GM12878 (cell line): ENCODE measurements at regions not wholly inside any gene's neighbourhood (a gene's known extent, or its start where the extent isn't known, plus 50 kb on each side); places are given as distances from the start of the nearest gene placed in this dataset.

Experiments used
- ATAC-seq: fragments of 200-7000 bp; cut with Tn5 transposase; 3 replicates; pipeline ENCODE4 v1.9.1; 2020; ENCODE audit warnings: mild to moderate bottlenecking, moderate library complexity
- BruUV-seq: library from RNA; stranded (reverse); fragments of 400-500 nt; replicated peaks from 2 replicates; lab custom pipeline; 2021; lab: Mats Ljungman, UMichigan
- CTCF ChIA-PET: fragments of 300-600 bp; sonication (Branson Sonifier 250); formaldehyde crosslinking; extraction: SDS; loops from one replicate; lab custom pipeline; 2021; ENCODE audit warnings: inconsistent platforms; lab: Yijun Ruan, JAX
- POLR2A ChIA-PET: fragments of 350-600 bp; formaldehyde crosslinking; extraction: SDS; loops from one replicate; lab custom pipeline; 2021; ENCODE audit warnings: inconsistent platforms; lab: Charles Lee
- RAD21 ChIA-PET: fragments of 300-600 bp; sonication (Branson Sonifier 250); formaldehyde crosslinking; loops from one replicate; lab custom pipeline; 2023; ENCODE audit warnings: antibody characterized with exemption; ENCODE audit not compliant: unreplicated experiment; lab: Charles Lee
- SMC1A ChIA-PET: fragments of 300-600 bp; sonication (Branson Sonifier 250); formaldehyde crosslinking; loops from one replicate; lab custom pipeline; 2023; ENCODE audit not compliant: unreplicated experiment, uncharacterized antibody; lab: Charles Lee
- DNase-seq: peaks from one replicate; pipeline ENCODE4 v3.0.0-alpha.2; 2011; ENCODE audit warnings: low read depth, low spot score
- FAIRE-seq: peaks from 3 replicates; lab custom pipeline; 2011; peaks lifted over from hg19 to GRCh38; lab: Jason Lieb, UNC
- H2AFZ ChIP-seq: 2 replicates; pipeline ENCODE4 v1.6.0; 2011; ENCODE audit warnings: low read depth, low read length, control low read depth; ENCODE audit not compliant: control insufficient read depth
- H3K27ac ChIP-seq: 2 replicates; pipeline ENCODE4 v1.5.1; 2011; ENCODE audit warnings: control low read depth; ENCODE audit not compliant: control insufficient read depth, insufficient read depth
- H3K27me3 ChIP-seq, 2 experiments: replicated peaks in 1 of 2; 2 replicates each; pipeline versions ENCODE4 v1.6.0 to v1.6.1; 2011; ENCODE audit warnings: low read length in 1 of 2; ENCODE audit not compliant: control insufficient read depth in 2 of 2, insufficient read depth in 2 of 2
- H3K36me3 ChIP-seq, 2 experiments: 2 replicates each; pipeline ENCODE4 v1.5.1; 2011; ENCODE audit warnings: low read length in 1 of 2; ENCODE audit not compliant: control insufficient read depth in 2 of 2, insufficient read depth in 2 of 2
- H3K4me1 ChIP-seq: 2 replicates; pipeline ENCODE4 v1.6.1; 2011; ENCODE audit warnings: mild to moderate bottlenecking, low read length, moderate library complexity, mixed read lengths; ENCODE audit not compliant: control insufficient read depth, insufficient read depth
- H3K4me2 ChIP-seq: 2 replicates; pipeline ENCODE4 v1.6.0; 2011; ENCODE audit warnings: control low read depth; ENCODE audit not compliant: control insufficient read depth, insufficient read depth
- H3K4me3 ChIP-seq: fragments of 200-600 bp; sonication (generic); 2 replicates; pipeline ENCODE4 v1.5.1; 2016
- H3K79me2 ChIP-seq: 2 replicates; pipeline ENCODE4 v1.6.0; 2011; ENCODE audit warnings: low read length; ENCODE audit not compliant: control insufficient read depth, insufficient read depth
- H3K9ac ChIP-seq: 2 replicates; pipeline ENCODE4 v1.8.0; 2011; ENCODE audit warnings: low read length, control low read depth, mixed read lengths; ENCODE audit not compliant: control insufficient read depth, insufficient read depth
- H3K9me3 ChIP-seq: replicated peaks from 3 replicates; pipeline ENCODE4 v1.5.1; 2011; ENCODE audit warnings: mild to moderate bottlenecking, low read length; ENCODE audit not compliant: control insufficient read depth, insufficient read depth
- H4K20me1 ChIP-seq: 2 replicates; pipeline ENCODE4 v1.6.0; 2011; ENCODE audit not compliant: control insufficient read depth, insufficient read depth
- CHD4 ChIP-seq: fragments of 200-600 bp; sonication (generic); IDR thresholded peaks from 2 replicates; pipeline ENCODE4 v1.6.1; 2016; ENCODE audit warnings: mild to moderate bottlenecking
- ETV6 ChIP-seq, 2 experiments: fragments of 450-650 bp in 1 of 2; IDR thresholded peaks in 1 of 2; conservative IDR thresholded peaks in 1 of 2; 2 replicates each; pipeline ENCODE4 v1.6.1; 2014; ENCODE audit warnings: antibody characterized with exemption in 1 of 2, borderline replicate concordance in 1 of 2, low read depth in 1 of 2, mild to moderate bottlenecking in 1 of 2, moderate library complexity in 1 of 2
- MEF2A ChIP-seq: IDR thresholded peaks from 2 replicates; pipeline ENCODE4 v1.6.1; 2011; ENCODE audit warnings: low read depth, mild to moderate bottlenecking, low read length, moderate library complexity; ENCODE audit not compliant: insufficient read depth
- SMC3 ChIP-seq: IDR thresholded peaks from 2 replicates; pipeline ENCODE4 v1.6.1; 2011; ENCODE audit warnings: low read length, improper control_type of control experiment, borderline replicate concordance
- ZBED1 ChIP-seq: IDR thresholded peaks from 2 replicates; pipeline ENCODE4 v1.6.1; 2016; ENCODE audit warnings: borderline replicate concordance
- WGBS: methylation state at CpG from one replicate; pipeline ENCODE4 v1.1.6; 2016; ENCODE audit warnings: low lambda C conversion rate; ENCODE audit not compliant: insufficient replicate concordance, insufficient coverage; ENCODE audit errors: missing lambda C conversion rate; 5-methylcytosine and 5-hydroxymethylcytosine counted together
- in situ Hi-C: fragments of 300-500 bp; cut with MboI; formaldehyde crosslinking; loops from 9 replicates; pipeline ENCODE4 v1.14.3; 2018; ENCODE audit warnings: mixed read lengths
- intact Hi-C: fragments of 100-400 bp; cut with micrococcal nuclease; formaldehyde crosslinking; loops from one replicate; pipeline ENCODE4 v1.14.2; 2022; ENCODE audit not compliant: unreplicated experiment

DNA sequence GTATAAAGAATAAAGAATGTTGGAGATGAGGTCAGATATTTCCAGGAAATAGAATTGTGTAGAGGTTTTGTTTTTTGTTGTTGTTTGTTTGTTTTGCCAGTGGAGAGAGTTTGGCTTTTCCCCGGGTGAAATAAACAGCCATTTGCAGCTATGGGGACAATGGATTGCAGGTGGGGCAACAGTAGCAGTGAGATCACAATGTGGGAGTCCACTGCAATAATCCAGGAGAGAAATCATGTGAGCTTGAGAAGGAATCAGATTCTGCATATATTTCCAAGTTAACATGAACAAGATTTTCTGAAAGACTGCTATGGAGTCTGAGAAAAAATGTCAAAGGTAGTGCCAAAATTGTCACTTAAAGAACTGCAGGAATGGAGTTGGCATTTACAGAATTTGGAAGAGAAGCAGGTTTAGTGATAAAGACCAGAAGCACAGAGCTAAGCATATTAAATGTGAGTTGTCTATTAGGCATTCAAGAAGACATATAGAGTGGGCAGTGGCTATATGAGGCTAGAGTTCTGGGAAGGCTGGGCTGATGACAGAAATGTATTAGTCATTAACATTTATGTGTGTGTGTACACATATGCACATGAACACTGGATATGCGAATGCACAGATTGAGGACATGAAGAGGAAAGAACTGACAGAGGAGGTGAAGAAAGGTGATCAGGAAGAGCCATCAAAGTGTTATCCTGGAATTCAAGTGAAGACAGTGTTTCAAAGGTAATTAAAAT lies 729.6 kb upstream of the PTBP2 start:
- H3K4me1 ChIP-seq: no peaks in the 10 kb centered on the region
- in situ Hi-C loops: no loop called here
- no peak for DNase-seq
- no peak for FAIRE-seq
- WGBS: 29% methylated on average over 2 of the region's 2 CpGs
- no peak for TF ChIP-seq ZBED1
- TF ChIP-seq CHD4: no peak
- TF ChIP-seq MEF2A: no peak
- TF ChIP-seq SMC3: no peak
- TF ChIP-seq, all 136 proteins: peak for 0
- Histone ChIP-seq H3K36me3 (no peaks in the 10 kb centered on the region), H3K9ac (no peak overlapping the region), H3K9me3 (no peaks in the 10 kb centered on the region), H3K4me3 (no peak overlapping the region), H3K4me2 (no peak overlapping the region), H3K27me3 (no peaks in the 10 kb centered on the region), H3K27ac (no peak overlapping the region), H3K79me2 (no peaks in the 10 kb centered on the region), H2AFZ (no peak overlapping the region), H4K20me1 (no peaks in the 10 kb centered on the region)
- ATAC-seq: no peak
- BruUV-seq: no TSS peak
- intact Hi-C loops: no loop called here
- SMC1A ChIA-PET: no interaction called here
- RAD21 ChIA-PET: no interaction called here
- CTCF ChIA-PET: no interaction called here
- POLR2A ChIA-PET: no interaction called here

DNA sequence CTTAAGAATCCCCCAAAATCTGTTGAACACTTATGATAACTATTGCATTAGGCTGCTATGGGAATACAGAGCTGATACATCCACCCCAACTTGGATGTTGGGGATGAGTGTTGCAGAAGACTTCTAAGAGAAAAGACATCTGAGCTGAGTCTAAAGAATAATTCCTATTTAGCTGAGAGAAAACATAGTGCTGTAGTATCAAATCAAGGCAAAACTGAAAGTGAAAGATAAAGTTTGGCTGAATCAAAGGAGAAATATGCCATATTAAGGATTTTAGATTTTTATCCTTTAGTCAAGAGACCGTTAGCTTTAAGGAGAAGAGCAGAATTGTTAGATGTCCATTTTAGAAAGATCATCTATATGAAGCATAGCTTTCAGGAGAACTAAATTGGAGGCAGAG lies 726.9 kb upstream of the PTBP2 start:
- no peaks in the 10 kb centered on the region for H4K20me1 ChIP-seq
- in situ Hi-C loops: no loop called here
- H3K79me2 ChIP-seq: no peaks in the 10 kb centered on the region
- TF ChIP-seq ETV6 (conservative IDR thresholded peaks at IDR 0.05 in 1 of 2, IDR thresholded peaks at IDR 0.05 in 1 of 2; ENCODE audit: borderline replicate concordance in 1 of 2, low read depth in 1 of 2): no peak
- intact Hi-C loops: no loop called here
- H3K36me3 ChIP-seq: no peaks in the 10 kb centered on the region
- no peak overlapping the region for H2AFZ ChIP-seq
- RAD21 ChIA-PET: no interaction called here
- ATAC-seq: no peak
- FAIRE-seq: no peak
- no peak overlapping the region for H3K4me3 ChIP-seq
- no peak overlapping the region for H3K9ac ChIP-seq
- no peak for DNase-seq
- BruUV-seq: no TSS peak
- H3K4me2 ChIP-seq: no peak overlapping the region
- WGBS: 5% methylated on average over 1 of the region's 1 CpG
- POLR2A ChIA-PET: no interaction called here
- H3K27ac ChIP-seq: no peak overlapping the region
- no peaks in the 10 kb centered on the region for H3K9me3 ChIP-seq
- H3K27me3 ChIP-seq: no peaks in the 10 kb centered on the region
- SMC1A ChIA-PET: no interaction called here
- no peaks in the 10 kb centered on the region for H3K4me1 ChIP-seq
- CTCF ChIA-PET: no interaction called here
